Keratinocyte (primary cell): ENCODE measurements at regions not wholly inside any gene's neighbourhood (a gene's known extent, or its start where the extent isn't known, plus 50 kb on each side); places are given as distances from the start of the nearest gene placed in this dataset.

Experiments used
- DNase-seq: peaks from one replicate; pipeline ENCODE4 v3.0.0-alpha.2; 2011; ENCODE audit warnings: low read depth, missing footprints, low spot score
- FAIRE-seq: peaks from 2 replicates; lab custom pipeline; 2011; peaks lifted over from hg19 to GRCh38; lab: Jason Lieb, UNC
- H2AFZ ChIP-seq: 2 replicates; pipeline ENCODE4 v1.6.0; 2012; ENCODE audit warnings: low read length, control low read depth, inconsistent platforms; ENCODE audit not compliant: control insufficient read depth
- H3K27ac ChIP-seq: 2 replicates; pipeline ENCODE4 v1.5.1; 2011; ENCODE audit warnings: low read length; ENCODE audit not compliant: control insufficient read depth, insufficient read depth
- H3K27me3 ChIP-seq: 3 replicates; pipeline ENCODE4 v1.6.0; 2011; ENCODE audit warnings: low read length; ENCODE audit not compliant: control insufficient read depth, insufficient read depth; ENCODE audit errors: extremely low read depth
- H3K36me3 ChIP-seq, 2 experiments: 2 replicates in 1 of 2; 3 replicates in 1 of 2; pipeline ENCODE4 v1.5.1; 2011; ENCODE audit warnings: low read length in 2 of 2, mild to moderate bottlenecking in 1 of 2; ENCODE audit not compliant: control insufficient read depth in 2 of 2, insufficient read depth in 2 of 2; ENCODE audit errors: extremely low read depth in 1 of 2
- H3K4me1 ChIP-seq: 3 replicates; pipeline ENCODE4 v1.5.1; 2011; ENCODE audit warnings: low read length; ENCODE audit not compliant: control insufficient read depth, insufficient read depth; ENCODE audit errors: extremely low read depth
- H3K4me2 ChIP-seq: 3 replicates; pipeline ENCODE4 v1.6.0; 2011; ENCODE audit warnings: low read depth, low read length; ENCODE audit not compliant: control insufficient read depth, insufficient read depth; ENCODE audit errors: extremely low read depth
- H3K4me3 ChIP-seq, 3 experiments: fragments of 200-600 bp in 1 of 3; sonication (generic) in 1 of 3; 2 replicates in 2 of 3; 3 replicates in 1 of 3; pipeline ENCODE4 v1.5.1; 2011 to 2016; ENCODE audit warnings: low read length in 3 of 3, mild to moderate bottlenecking in 3 of 3, control low read depth in 2 of 3, inconsistent platforms in 1 of 3, low read depth in 1 of 3, mixed read lengths in 1 of 3, mixed run types in 1 of 3, moderate library complexity in 1 of 3; ENCODE audit not compliant: control insufficient read depth in 2 of 3, insufficient read depth in 2 of 3; ENCODE audit errors: extremely low read depth in 1 of 3
- H3K79me2 ChIP-seq: 2 replicates; pipeline ENCODE4 v1.6.0; 2012; ENCODE audit warnings: low read length; ENCODE audit not compliant: control insufficient read depth, insufficient read depth
- H3K9ac ChIP-seq: 3 replicates; pipeline ENCODE4 v1.6.0; 2011; ENCODE audit warnings: low read length; ENCODE audit not compliant: control insufficient read depth, insufficient read depth; ENCODE audit errors: extremely low read depth
- H3K9me1 ChIP-seq: 3 replicates; pipeline ENCODE4 v1.6.0; 2011; ENCODE audit warnings: low read length; ENCODE audit not compliant: control insufficient read depth, insufficient read depth; ENCODE audit errors: extremely low read depth
- H3K9me3 ChIP-seq: 2 replicates; pipeline ENCODE4 v1.5.1; 2012; ENCODE audit warnings: low read depth, low read length; ENCODE audit not compliant: control insufficient read depth
- H4K20me1 ChIP-seq: 3 replicates; pipeline ENCODE4 v1.6.0; 2011; ENCODE audit warnings: low read length; ENCODE audit not compliant: control insufficient read depth, insufficient read depth; ENCODE audit errors: extremely low read depth
- EZH2 ChIP-seq: IDR thresholded peaks from one replicate; pipeline ENCODE4 v1.6.1; 2012; ENCODE audit warnings: inconsistent platforms, mild to moderate bottlenecking, low read length, moderate library complexity
- dilution Hi-C: fragments of 300-500 bp; cut with MboI; formaldehyde crosslinking; loops from one replicate; pipeline ENCODE4 v1.7.0; 2020; ENCODE audit warnings: low sequenced_read_pairs; ENCODE audit not compliant: extremely low pct_ligation_motif_present
- TF ChIP-seq, protein P1 (sequence below), 3 experiments: IDR thresholded peaks in 1 of 3; conservative IDR thresholded peaks in 1 of 3; optimal IDR thresholded peaks in 1 of 3; 2 replicates in 2 of 3; 3 replicates in 1 of 3; pipeline versions ENCODE3 to v1.5.1; 2011; ENCODE audit warnings: low read length in 3 of 3, mild to moderate bottlenecking in 3 of 3, moderate library complexity in 2 of 3, control low read depth in 1 of 3, inconsistent platforms in 1 of 3; ENCODE audit not compliant: insufficient read depth in 2 of 3; ENCODE audit errors: extremely low read depth in 1 of 3

DNA sequence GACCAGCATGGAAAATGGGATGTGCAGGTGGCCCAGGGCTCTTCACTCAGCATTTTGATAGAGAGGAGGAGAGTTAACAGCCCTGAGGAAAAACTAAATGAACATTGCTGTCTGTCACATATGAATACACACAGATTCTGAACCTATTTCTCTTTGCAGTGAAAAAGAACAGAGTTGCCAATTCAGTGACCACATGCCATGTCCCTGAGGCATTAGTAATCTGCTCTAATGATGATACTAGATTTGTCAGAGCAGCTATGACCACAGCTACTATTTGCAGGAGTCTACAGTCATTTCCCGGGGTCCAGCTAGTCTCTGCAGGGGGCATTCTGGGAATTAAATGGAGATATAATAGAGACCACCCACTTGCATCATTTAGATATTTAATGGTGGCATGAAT is 267.6 kb downstream of the TMX3 start:
- no peak overlapping the region for H3K9ac ChIP-seq
- H3K27ac ChIP-seq, result no peak overlapping the region
- no peaks in the 10 kb centered on the region for H3K27me3 ChIP-seq
- H3K36me3 ChIP-seq, result no peaks in the 10 kb centered on the region
- peaks cover 5% of the 10 kb centered on the region for H3K4me1 ChIP-seq
- H4K20me1 ChIP-seq, result no peaks in the 10 kb centered on the region
- DNase-seq (no peak), FAIRE-seq (no peak)
- no peaks in the 10 kb centered on the region for H3K9me3 ChIP-seq
- H3K4me3 ChIP-seq, result no peak overlapping the region
- no peak overlapping the region for H2AFZ ChIP-seq
- no peak overlapping the region for H3K4me2 ChIP-seq
- TF ChIP-seq, protein P1, sequence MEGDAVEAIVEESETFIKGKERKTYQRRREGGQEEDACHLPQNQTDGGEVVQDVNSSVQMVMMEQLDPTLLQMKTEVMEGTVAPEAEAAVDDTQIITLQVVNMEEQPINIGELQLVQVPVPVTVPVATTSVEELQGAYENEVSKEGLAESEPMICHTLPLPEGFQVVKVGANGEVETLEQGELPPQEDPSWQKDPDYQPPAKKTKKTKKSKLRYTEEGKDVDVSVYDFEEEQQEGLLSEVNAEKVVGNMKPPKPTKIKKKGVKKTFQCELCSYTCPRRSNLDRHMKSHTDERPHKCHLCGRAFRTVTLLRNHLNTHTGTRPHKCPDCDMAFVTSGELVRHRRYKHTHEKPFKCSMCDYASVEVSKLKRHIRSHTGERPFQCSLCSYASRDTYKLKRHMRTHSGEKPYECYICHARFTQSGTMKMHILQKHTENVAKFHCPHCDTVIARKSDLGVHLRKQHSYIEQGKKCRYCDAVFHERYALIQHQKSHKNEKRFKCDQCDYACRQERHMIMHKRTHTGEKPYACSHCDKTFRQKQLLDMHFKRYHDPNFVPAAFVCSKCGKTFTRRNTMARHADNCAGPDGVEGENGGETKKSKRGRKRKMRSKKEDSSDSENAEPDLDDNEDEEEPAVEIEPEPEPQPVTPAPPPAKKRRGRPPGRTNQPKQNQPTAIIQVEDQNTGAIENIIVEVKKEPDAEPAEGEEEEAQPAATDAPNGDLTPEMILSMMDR (optimal IDR thresholded peaks at IDR 0.05 in 1 of 3, IDR thresholded peaks at IDR 0.05 in 1 of 3, conservative IDR thresholded peaks at IDR 0.05 in 1 of 3; ENCODE audit: extremely low read depth in 1 of 3, insufficient read depth in 2 of 3, low read length in 3 of 3), result no peak
- TF ChIP-seq EZH2, result no peak
- dilution Hi-C loops, result no loop called here
- no peaks in the 10 kb centered on the region for H3K79me2 ChIP-seq
- H3K9me1 ChIP-seq, result no peaks in the 10 kb centered on the region

DNA sequence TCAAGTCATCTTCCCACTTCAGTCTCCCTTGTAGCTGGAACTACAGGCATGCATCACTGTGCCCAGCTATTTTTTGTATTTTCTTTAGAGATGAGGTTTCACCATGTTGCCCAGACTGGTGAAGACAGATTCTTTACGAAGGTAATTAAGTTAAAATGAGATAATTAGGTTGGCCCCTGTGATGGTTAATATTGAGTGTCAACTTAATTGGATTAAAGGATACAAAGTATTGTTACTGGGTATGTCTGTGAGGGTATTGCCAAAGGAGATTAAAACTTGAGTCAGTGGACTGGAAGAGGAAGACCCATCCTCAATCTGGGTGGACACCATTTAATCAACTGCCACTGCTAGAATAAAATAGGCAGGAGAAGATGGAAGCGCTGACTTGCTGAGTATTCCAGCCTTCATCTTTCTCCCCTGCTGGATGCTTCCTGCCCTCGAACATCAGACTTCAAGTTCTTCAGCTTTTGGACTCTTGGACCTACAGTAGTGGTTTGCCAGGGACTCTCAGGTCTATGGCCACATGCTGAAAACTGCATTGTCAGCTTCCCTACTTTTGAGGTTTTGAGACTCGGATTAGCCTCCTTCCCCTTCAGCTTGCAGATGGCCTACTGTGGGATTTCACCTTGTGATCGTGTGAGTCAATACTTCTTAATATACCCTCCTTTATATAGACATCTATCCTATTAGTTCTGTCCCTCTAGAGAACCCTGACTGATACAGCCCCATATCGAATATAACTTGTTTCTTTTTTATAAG is 269.1 kb downstream of the TMX3 start:
- no peak for DNase-seq
- dilution Hi-C loops, result no loop called here
- FAIRE-seq, result no peak
- Histone ChIP-seq H2AFZ (no peak overlapping the region), H3K79me2 (no peaks in the 10 kb centered on the region), H3K4me1 (peaks cover 5% of the 10 kb centered on the region), H3K9me1 (no peaks in the 10 kb centered on the region), H3K27me3 (no peaks in the 10 kb centered on the region), H3K36me3 (no peaks in the 10 kb centered on the region), H4K20me1 (no peaks in the 10 kb centered on the region), H3K9me3 (no peaks in the 10 kb centered on the region), H3K4me3 (no peak overlapping the region), H3K9ac (no peak overlapping the region), H3K4me2 (no peak overlapping the region), H3K27ac (no peak overlapping the region)
- TF ChIP-seq EZH2, result no peak
- TF ChIP-seq, protein P1 (optimal IDR thresholded peaks at IDR 0.05 in 1 of 3, IDR thresholded peaks at IDR 0.05 in 1 of 3, conservative IDR thresholded peaks at IDR 0.05 in 1 of 3; ENCODE audit: extremely low read depth in 1 of 3, insufficient read depth in 2 of 3, low read length in 3 of 3), result no peak
